RPMI7951 (cell line): ENCODE measurements at regions not wholly inside any gene's neighbourhood (a gene's known extent, or its start where the extent isn't known, plus 50 kb on each side); places are given as distances from the start of the nearest gene placed in this dataset.

Source experiments
- DNase-seq: peaks from one replicate; pipeline ENCODE4 v3.0.0-alpha.2; 2012; ENCODE audit warnings: low read depth

GRCh38 chr12:115640929-115641328, 636.6 kb downstream of the MED13L start:
- DNase-seq: no peak

- no peak for DNase-seq
These were observed 637.9 kb downstream of the MED13L start for GRCh38 chr12:115639648-115640012.

- no peak for DNase-seq
These were observed 638.5 kb downstream of the MED13L start for GRCh38 chr12:115638733-115639647.

GRCh38 chr12:115636546-115636945, 640.9 kb downstream of the MED13L start:
- DNase-seq: no peak

GRCh38 chr12:115632308-115632707, 645.2 kb downstream of the MED13L start:
- DNase-seq: no peak

GRCh38 chr12:115630136-115630535, 647.4 kb downstream of the MED13L start:
- no peak for DNase-seq

GRCh38 chr12:115626210-115626609, 651.3 kb downstream of the MED13L start:
- no peak for DNase-seq

- no peak for DNase-seq
These were observed 653.6 kb downstream of the MED13L start for GRCh38 chr12:115623764-115624334.

GRCh38 chr12:115623275-115623674, 654.2 kb downstream of the MED13L start:
- DNase-seq: no peak

GRCh38 chr12:115620816-115621215, 656.7 kb downstream of the MED13L start:
- no peak for DNase-seq

- DNase-seq: no peak
These were observed 657.6 kb downstream of the MED13L start for GRCh38 chr12:115619889-115620288.

GRCh38 chr12:115619061-115619460, 658.4 kb downstream of the MED13L start:
- DNase-seq: no peak

- no peak for DNase-seq
These were observed 659.4 kb downstream of the MED13L start for GRCh38 chr12:115618105-115618504.

- DNase-seq: no peak
These were observed 660.1 kb downstream of the MED13L start for GRCh38 chr12:115617391-115617790.

- no peak for DNase-seq
These were observed 666.0 kb downstream of the MED13L start for GRCh38 chr12:115611477-115611876.

GRCh38 chr12:115609347-115609746, 668.1 kb downstream of the MED13L start:
- DNase-seq: no peak

- DNase-seq: no peak
These were observed 671.5 kb downstream of the MED13L start for GRCh38 chr12:115606040-115606439.

- peak; percentile 15 for DNase-seq
These were observed 678.4 kb downstream of the MED13L start for GRCh38 chr12:115598871-115599811.

GRCh38 chr12:115597157-115597712, 680.3 kb downstream of the MED13L start:
- peak; percentile 92 for DNase-seq

GRCh38 chr12:115588131-115588530, 689.4 kb downstream of the MED13L start:
- DNase-seq: no peak

GRCh38 chr12:115584156-115584555, 693.3 kb downstream of the MED13L start:
- no peak for DNase-seq

- no peak for DNase-seq
These were observed 693.9 kb downstream of the MED13L start for GRCh38 chr12:115583591-115583990.
